AG10803 (cell line): ENCODE measurements at regions not wholly inside any gene's neighbourhood (a gene's known extent, or its start where the extent isn't known, plus 50 kb on each side); places are given as distances from the start of the nearest gene placed in this dataset.

Experiments
- DNase-seq: peaks from one replicate; pipeline ENCODE4 v3.0.0; 2010; ENCODE audit warnings: low read depth
- H3K4me3 ChIP-seq: 2 replicates; pipeline ENCODE4 v1.5.1; 2011; ENCODE audit warnings: mild to moderate bottlenecking, low read length, control low read depth
- TF ChIP-seq, protein P1 (sequence below): conservative IDR thresholded peaks from 2 replicates; pipeline ENCODE4 v1.5.1; 2011; ENCODE audit warnings: mild to moderate bottlenecking, low read length, control low read depth, inconsistent platforms

DNA sequence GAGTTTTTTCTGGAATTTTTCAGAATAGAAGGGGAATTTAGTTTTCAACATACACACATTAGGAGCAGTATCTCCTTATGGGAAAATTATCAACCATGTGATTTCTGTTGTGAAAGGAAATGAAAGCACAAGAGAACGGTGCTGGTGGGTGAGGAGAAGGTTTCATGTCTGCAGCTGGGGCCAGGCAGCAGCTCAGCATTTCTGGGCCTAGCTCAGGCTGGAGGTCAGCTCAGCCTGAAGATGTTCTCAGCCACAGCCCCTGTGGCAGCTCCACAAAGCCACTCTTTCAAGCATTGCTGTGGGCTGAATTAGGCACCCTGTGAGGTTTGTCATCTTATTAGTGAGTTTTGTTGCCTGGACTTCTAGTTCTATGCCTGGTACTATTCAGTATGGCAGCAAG is 90.3 kb downstream of the DIRAS2 start:
- TF ChIP-seq, protein P1, sequence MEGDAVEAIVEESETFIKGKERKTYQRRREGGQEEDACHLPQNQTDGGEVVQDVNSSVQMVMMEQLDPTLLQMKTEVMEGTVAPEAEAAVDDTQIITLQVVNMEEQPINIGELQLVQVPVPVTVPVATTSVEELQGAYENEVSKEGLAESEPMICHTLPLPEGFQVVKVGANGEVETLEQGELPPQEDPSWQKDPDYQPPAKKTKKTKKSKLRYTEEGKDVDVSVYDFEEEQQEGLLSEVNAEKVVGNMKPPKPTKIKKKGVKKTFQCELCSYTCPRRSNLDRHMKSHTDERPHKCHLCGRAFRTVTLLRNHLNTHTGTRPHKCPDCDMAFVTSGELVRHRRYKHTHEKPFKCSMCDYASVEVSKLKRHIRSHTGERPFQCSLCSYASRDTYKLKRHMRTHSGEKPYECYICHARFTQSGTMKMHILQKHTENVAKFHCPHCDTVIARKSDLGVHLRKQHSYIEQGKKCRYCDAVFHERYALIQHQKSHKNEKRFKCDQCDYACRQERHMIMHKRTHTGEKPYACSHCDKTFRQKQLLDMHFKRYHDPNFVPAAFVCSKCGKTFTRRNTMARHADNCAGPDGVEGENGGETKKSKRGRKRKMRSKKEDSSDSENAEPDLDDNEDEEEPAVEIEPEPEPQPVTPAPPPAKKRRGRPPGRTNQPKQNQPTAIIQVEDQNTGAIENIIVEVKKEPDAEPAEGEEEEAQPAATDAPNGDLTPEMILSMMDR: no peak
- DNase-seq: no peak
- no peak overlapping the region for H3K4me3 ChIP-seq

DNA sequence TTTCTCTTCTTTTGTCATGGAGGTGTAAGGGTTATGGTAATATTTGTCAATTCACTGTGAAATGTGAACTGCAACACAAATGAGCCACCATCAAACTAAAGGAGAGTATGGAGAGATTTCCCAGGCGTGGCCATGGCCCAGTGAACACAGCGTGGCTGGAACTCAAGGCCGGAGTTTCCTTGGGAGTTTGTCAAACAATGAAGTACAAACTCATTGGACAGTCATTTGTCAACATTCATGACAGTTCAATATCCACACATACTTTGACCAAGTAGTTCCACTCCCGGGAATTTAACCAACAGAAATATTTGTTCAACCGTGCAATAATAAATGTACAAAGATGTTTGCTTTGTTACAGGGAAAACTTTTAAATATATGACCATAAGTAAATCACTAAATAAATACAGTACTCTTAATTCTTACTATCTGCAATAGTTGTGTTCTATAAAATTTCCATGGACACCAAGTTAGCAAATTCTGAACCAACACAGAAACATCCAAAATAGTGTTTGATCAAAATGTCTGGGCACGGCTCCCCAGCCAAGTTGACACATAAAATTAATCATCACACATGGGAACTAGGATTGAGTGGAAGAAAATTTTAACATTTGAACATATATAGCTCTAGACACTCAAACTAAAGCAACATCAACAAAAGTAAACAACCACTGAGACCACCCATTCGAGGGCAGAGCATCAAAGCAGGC is 87.1 kb downstream of the DIRAS2 start:
- no peak overlapping the region for H3K4me3 ChIP-seq
- DNase-seq: no peak
- TF ChIP-seq, protein P1: no peak

DNA sequence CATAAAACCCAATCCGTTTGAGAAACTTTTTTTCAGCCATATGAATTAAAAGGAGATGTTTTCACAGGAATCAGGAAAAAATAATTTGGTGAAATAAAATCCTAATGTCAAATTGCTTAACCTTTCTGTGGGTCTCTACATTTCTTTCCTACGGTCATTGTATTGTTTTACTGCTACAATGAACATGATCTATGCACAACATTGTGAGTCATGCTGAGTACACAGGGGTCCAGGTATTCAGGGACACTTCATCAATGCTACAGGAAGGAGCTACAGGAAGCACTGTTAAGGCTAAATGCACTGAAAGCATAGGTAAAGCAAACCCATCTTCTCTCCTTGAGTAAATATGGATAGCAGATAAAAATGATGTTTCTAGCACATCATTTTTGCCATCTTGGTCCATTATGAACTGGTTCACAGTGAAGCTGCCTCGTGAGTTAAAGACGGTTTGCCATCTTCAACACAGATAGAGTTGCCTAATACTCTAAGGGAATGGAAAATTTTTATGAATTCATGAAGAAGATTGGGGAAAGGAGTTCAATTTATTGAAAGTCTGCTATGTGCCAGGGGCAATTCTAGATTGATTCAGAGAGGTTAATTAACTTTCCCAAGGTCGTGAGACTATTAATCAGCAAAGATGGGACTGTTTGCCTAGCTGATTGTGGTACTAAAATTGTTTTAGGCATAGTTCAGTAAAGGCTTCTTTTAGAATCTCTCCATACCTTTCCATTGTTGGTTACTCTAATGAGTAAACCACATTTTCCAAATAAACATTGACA is 85.5 kb downstream of the DIRAS2 start:
- no peak for DNase-seq
- TF ChIP-seq, protein P1: no peak
- H3K4me3 ChIP-seq: no peak overlapping the region

DNA sequence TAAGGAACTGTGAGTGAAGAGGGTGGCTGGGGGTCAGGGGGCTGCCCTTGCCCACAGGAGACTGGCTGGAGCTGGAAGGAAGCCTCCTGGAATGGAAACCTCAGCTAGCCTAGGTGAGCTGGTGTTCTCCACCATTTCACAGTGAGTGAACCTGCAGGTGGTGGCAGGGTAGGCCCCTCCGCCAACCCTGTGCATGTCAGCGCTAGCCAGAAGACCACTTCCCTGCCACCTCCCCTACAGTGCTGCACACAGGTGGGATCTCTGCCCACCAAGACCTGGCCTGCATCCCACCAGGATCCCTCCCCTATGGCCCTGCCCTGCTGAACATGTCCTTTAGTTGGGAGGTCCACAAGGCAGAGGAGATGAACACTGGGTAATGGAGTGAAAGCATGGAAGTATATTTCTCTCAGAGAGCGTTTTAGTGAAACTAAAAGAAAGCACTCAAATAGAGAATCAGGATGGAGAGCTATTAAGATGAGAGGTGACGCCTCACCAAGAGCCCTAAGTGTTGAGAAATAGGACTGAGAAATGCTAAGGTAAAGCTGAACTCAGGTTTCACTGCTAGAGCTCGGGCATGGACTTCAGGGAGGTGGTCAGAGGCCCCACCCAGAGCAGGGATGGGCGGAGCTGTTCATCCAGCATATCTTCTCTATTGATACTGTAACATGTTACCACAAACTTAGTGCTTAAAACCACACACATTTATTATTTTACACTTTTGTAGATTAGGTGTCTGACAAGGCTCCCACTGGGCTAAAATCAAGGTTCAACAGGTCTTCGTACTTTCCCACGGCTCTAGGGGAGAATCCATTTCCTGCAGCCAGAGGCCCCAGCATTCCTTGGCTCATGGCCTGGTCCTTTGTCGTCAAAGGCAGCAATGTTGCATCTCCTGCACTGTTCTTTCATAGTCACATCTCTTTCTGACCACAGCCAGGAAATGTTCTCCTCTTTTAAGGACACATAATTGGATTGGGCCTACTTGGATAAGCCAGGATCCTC is 83.2 kb downstream of the DIRAS2 start:
- TF ChIP-seq, protein P1: no peak
- no peak overlapping the region for H3K4me3 ChIP-seq
- no peak for DNase-seq
